ENCODE measurements at regions not wholly inside any gene's neighbourhood (a gene's known extent, or its start where the extent isn't known, plus 50 kb on each side); places are given as distances from the start of the nearest gene placed in this dataset.

DNA sequence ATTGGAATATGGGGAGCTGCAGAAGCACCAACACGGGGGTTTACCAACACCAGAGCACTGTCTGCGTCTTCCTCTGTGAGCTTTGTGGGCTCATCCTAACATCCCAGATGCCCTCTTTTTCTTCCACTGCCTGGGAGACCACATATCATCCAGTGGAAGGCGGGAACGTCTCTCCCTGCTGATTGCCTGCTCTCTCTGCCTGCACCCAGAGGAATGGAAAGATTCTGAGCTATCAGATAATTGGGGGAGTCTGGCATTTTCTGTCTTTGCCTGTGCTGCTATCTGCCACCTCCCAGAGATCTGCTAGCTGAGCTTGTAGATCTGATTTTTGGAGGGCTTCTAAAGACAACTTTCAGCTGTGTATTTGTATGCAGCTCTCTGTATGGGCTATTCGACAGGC is 166.2 kb upstream of the PLXNA2 start:
- Histone ChIP-seq H3K4me3 (ENCODE audit: low read depth in 1 of 5, low read length in 5 of 5) (no peak overlapping the region), H3K4me1 (ENCODE audit: control insufficient read depth in 5 of 5, insufficient read depth in 5 of 5, low read length in 5 of 5) (peaks cover 0 to 9% (median 0%) of the 10 kb centered on the region in 5 donors), H3K9ac (ENCODE audit: low read length in 5 of 5) (no peak overlapping the region), H3K9me3 (ENCODE audit: control insufficient read depth in 5 of 5, low read length in 5 of 5) (no peaks in the 10 kb centered on the region), H3K36me3 (ENCODE audit: control insufficient read depth in 5 of 5, insufficient read depth in 5 of 5, low read length in 5 of 5) (no peaks in the 10 kb centered on the region), H3K27ac (ENCODE audit: low read depth, low read length) (no peak overlapping the region), H3K27me3 (ENCODE audit: control insufficient read depth in 5 of 5, insufficient read depth in 4 of 5, low read length in 5 of 5) (no peaks in the 10 kb centered on the region)

DNA sequence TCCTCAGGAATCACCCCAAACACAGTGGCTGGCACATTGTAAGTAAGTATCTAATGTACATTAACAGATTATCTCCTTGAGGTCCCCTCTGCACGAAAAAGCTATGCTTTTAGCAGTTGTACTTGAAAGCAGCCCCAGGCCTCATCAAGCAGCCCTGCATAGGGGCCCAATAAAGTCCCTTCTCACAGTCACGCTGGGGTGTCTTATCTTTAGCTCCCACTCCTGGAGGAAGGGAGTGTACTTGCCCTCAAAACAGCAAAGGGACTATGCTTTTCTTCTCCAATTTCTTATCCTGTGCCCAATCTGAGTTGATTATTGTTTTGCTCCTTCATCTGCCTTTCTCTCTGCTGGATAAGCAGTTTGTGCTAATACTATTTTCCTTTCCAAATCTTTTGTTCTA is 168.8 kb upstream of the PLXNA2 start:
- no peak overlapping the region for H3K27ac ChIP-seq (ENCODE audit: low read depth, low read length)
- H3K36me3 ChIP-seq (ENCODE audit: control insufficient read depth in 5 of 5, insufficient read depth in 5 of 5, low read length in 5 of 5), result no peaks in the 10 kb centered on the region
- peaks cover 0 to 9% (median 0%) of the 10 kb centered on the region in 5 donors for H3K4me1 ChIP-seq (ENCODE audit: control insufficient read depth in 5 of 5, insufficient read depth in 5 of 5, low read length in 5 of 5)
- H3K4me3 ChIP-seq (ENCODE audit: low read depth in 1 of 5, low read length in 5 of 5), result no peak overlapping the region
- H3K9ac ChIP-seq (ENCODE audit: low read length in 5 of 5), result no peak overlapping the region
- H3K9me3 ChIP-seq (ENCODE audit: control insufficient read depth in 5 of 5, low read length in 5 of 5), result no peaks in the 10 kb centered on the region
- no peaks in the 10 kb centered on the region for H3K27me3 ChIP-seq (ENCODE audit: control insufficient read depth in 5 of 5, insufficient read depth in 4 of 5, low read length in 5 of 5)

DNA sequence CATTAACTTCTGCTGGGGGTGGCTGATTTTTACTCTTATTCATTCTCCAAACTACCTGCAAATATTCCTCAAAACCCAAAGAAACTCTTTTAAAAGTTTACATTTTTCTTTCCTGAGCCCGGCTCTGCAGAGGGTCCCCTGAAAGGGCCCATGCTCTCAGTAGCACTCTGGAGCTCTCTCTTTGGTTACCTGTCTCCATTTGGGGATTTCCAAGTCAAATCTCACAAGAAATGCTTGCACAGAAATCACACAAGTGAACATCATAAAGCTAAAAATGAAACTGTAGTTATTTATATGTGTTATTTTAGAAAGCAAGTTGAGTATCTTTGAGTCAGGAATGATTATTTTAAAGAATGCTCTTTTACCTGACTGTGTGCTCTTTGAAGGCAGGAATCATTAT is 174.5 kb upstream of the PLXNA2 start:
- Histone ChIP-seq H3K4me1 (ENCODE audit: control insufficient read depth in 5 of 5, insufficient read depth in 5 of 5, low read length in 5 of 5) (peaks cover 0 to 9% (median 0%) of the 10 kb centered on the region in 5 donors), H3K27me3 (ENCODE audit: control insufficient read depth in 5 of 5, insufficient read depth in 4 of 5, low read length in 5 of 5) (no peaks in the 10 kb centered on the region), H3K9ac (ENCODE audit: low read length in 5 of 5) (no peak overlapping the region), H3K36me3 (ENCODE audit: control insufficient read depth in 5 of 5, insufficient read depth in 5 of 5, low read length in 5 of 5) (no peaks in the 10 kb centered on the region), H3K27ac (ENCODE audit: low read depth, low read length) (no peak overlapping the region), H3K4me3 (ENCODE audit: low read depth in 1 of 5, low read length in 5 of 5) (no peak overlapping the region), H3K9me3 (ENCODE audit: control insufficient read depth in 5 of 5, low read length in 5 of 5) (no peaks in the 10 kb centered on the region)

- H3K4me1 ChIP-seq (ENCODE audit: control insufficient read depth in 5 of 5, insufficient read depth in 5 of 5, low read length in 5 of 5), result no peaks in the 10 kb centered on the region
- H3K27me3 ChIP-seq (ENCODE audit: control insufficient read depth in 5 of 5, insufficient read depth in 4 of 5, low read length in 5 of 5), result no peaks in the 10 kb centered on the region
- H3K9me3 ChIP-seq (ENCODE audit: control insufficient read depth in 5 of 5, low read length in 5 of 5), result no peaks in the 10 kb centered on the region
- no peaks in the 10 kb centered on the region for H3K36me3 ChIP-seq (ENCODE audit: control insufficient read depth in 5 of 5, insufficient read depth in 5 of 5, low read length in 5 of 5)
- no peak overlapping the region for H3K4me3 ChIP-seq (ENCODE audit: low read depth in 1 of 5, low read length in 5 of 5)
- H3K27ac ChIP-seq (ENCODE audit: low read depth, low read length), result no peak overlapping the region
- no peak overlapping the region for H3K9ac ChIP-seq (ENCODE audit: low read length in 5 of 5)
Observed at GRCh38 chr1:208419746-208420420, 175.7 kb upstream of the PLXNA2 start.

DNA sequence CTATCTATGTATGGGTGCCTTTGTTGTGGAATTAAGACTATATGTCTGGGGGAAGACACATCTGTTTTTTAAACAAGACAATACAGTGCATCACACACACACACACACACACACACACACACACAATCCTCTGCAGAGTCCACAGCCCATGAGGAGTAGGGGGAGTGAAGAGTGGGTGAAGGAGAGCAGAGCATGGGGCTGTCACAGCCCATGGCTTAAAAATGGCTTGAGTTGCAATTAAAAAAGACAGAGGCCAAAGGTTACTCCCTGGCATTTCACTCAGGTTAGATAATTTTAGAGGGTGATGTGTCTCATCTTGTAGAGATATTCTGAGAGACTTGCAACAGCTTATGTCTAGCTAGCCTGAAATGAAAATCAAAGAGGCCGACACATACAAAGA is 176.5 kb upstream of the PLXNA2 start:
- no peaks in the 10 kb centered on the region for H3K27me3 ChIP-seq (ENCODE audit: control insufficient read depth in 5 of 5, insufficient read depth in 4 of 5, low read length in 5 of 5)
- no peak overlapping the region for H3K27ac ChIP-seq (ENCODE audit: low read depth, low read length)
- no peak overlapping the region for H3K4me3 ChIP-seq (ENCODE audit: low read depth in 1 of 5, low read length in 5 of 5)

DNA sequence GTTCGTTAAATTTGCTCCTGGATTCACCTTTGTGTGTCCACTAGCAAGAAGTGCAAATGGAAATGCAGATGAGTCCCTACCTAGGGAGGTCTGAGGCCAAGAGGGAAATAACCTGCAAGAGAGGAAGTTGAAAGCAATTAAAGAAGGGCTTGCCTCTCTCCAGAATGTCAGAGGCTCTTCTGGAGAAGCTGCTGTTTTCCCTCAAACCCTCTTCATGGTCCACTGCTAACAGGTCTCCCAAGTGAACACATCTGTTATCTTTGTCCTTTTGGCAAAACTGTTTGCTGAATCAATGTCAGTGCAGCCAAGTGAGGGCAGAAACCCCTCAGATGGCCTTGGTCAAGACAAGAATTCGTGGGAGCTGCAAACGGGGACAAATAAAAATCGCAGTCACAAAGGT is 177.3 kb upstream of the PLXNA2 start:
- H3K9me3 ChIP-seq (ENCODE audit: control insufficient read depth in 5 of 5, low read length in 5 of 5), result no peaks in the 10 kb centered on the region
- no peak overlapping the region for H3K27ac ChIP-seq (ENCODE audit: low read depth, low read length)
- H3K9ac ChIP-seq (ENCODE audit: low read length in 5 of 5), result no peak overlapping the region
- H3K4me1 ChIP-seq (ENCODE audit: control insufficient read depth in 5 of 5, insufficient read depth in 5 of 5, low read length in 5 of 5), result no peaks in the 10 kb centered on the region
- H3K36me3 ChIP-seq (ENCODE audit: control insufficient read depth in 5 of 5, insufficient read depth in 5 of 5, low read length in 5 of 5), result no peaks in the 10 kb centered on the region
- no peaks in the 10 kb centered on the region for H3K27me3 ChIP-seq (ENCODE audit: control insufficient read depth in 5 of 5, insufficient read depth in 4 of 5, low read length in 5 of 5)
- H3K4me3 ChIP-seq (ENCODE audit: low read depth in 1 of 5, low read length in 5 of 5), result no peak overlapping the region

More for the DNA sequence above, 176.5 kb upstream of the PLXNA2 start:
- no peaks in the 10 kb centered on the region for H3K4me1 ChIP-seq (ENCODE audit: control insufficient read depth in 5 of 5, insufficient read depth in 5 of 5, low read length in 5 of 5)
- H3K9ac ChIP-seq (ENCODE audit: low read length in 5 of 5), result no peak overlapping the region
- no peaks in the 10 kb centered on the region for H3K36me3 ChIP-seq (ENCODE audit: control insufficient read depth in 5 of 5, insufficient read depth in 5 of 5, low read length in 5 of 5)
- H3K9me3 ChIP-seq (ENCODE audit: control insufficient read depth in 5 of 5, low read length in 5 of 5), result no peaks in the 10 kb centered on the region

DNA sequence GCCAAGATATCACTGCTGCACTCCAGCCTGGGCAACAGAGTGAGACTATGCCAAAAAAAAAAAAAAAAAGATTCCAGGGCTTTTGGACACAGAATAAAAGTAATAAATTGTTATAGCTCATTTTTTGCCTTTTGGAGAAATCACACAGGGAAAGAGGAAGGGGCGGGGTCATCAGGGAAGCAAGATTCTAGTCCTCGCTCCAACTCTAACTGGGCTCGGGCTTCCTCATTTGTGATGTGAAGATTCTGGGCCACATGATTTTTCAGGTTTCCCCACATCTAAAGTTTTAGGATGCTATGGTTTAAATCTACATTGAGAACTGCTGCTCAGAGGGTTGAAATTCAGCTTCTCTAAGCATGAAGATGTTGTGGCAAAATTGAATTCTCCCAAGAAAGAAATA is 179.3 kb upstream of the PLXNA2 start:
- H3K9ac ChIP-seq (ENCODE audit: low read length in 5 of 5), result no peak overlapping the region
- no peaks in the 10 kb centered on the region for H3K4me1 ChIP-seq (ENCODE audit: control insufficient read depth in 5 of 5, insufficient read depth in 5 of 5, low read length in 5 of 5)
- no peak overlapping the region for H3K4me3 ChIP-seq (ENCODE audit: low read depth in 1 of 5, low read length in 5 of 5)
- no peaks in the 10 kb centered on the region for H3K36me3 ChIP-seq (ENCODE audit: control insufficient read depth in 5 of 5, insufficient read depth in 5 of 5, low read length in 5 of 5)
- H3K9me3 ChIP-seq (ENCODE audit: control insufficient read depth in 5 of 5, low read length in 5 of 5), result no peaks in the 10 kb centered on the region
- no peak overlapping the region for H3K27ac ChIP-seq (ENCODE audit: low read depth, low read length)
- no peaks in the 10 kb centered on the region for H3K27me3 ChIP-seq (ENCODE audit: control insufficient read depth in 5 of 5, insufficient read depth in 4 of 5, low read length in 5 of 5)

DNA sequence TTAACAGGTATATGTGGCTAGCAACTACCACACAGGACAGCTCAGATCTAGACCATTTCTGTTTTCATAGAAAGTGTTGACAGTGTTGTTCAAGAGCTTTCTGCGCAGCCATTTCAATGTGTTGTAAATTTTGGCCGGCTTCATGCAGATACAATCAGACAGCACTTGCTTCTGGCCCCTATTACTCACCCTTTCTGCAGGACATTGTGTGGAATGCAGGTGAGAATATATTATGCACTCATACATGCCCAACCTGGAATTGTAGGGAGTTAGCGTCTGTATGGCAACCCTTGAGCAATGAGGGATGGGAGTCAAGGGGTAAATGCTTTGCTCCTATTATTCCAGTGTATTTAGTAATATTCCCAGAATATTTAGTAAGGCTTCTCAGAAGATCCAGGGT is 180.9 kb upstream of the PLXNA2 start:
- Histone ChIP-seq H3K9ac (ENCODE audit: low read length in 5 of 5) (no peak overlapping the region), H3K27ac (ENCODE audit: low read depth, low read length) (no peak overlapping the region), H3K9me3 (ENCODE audit: control insufficient read depth in 5 of 5, low read length in 5 of 5) (no peaks in the 10 kb centered on the region), H3K36me3 (ENCODE audit: control insufficient read depth in 5 of 5, insufficient read depth in 5 of 5, low read length in 5 of 5) (no peaks in the 10 kb centered on the region), H3K4me1 (ENCODE audit: control insufficient read depth in 5 of 5, insufficient read depth in 5 of 5, low read length in 5 of 5) (no peaks in the 10 kb centered on the region), H3K27me3 (ENCODE audit: control insufficient read depth in 5 of 5, insufficient read depth in 4 of 5, low read length in 5 of 5) (no peaks in the 10 kb centered on the region), H3K4me3 (ENCODE audit: low read depth in 1 of 5, low read length in 5 of 5) (no peak overlapping the region)

DNA sequence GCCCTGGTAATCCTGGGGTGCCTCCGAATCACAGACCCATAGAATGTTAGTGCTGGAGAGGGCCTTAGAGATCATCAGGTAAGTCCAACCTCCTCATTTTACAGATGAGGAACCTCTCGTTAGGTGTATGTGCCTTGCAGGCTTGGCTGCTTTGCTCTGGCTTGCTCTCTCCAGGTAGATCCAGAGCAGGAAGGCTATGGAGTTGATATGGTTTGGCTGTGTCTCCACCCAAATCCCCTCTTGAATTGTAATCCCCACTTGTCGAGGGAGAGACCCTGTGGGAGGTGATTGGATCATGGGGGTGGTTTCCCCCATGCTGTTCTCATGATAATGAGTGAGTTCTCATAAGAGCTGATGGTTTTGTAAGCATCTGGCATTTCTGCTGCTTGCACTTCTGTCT is 186.0 kb upstream of the PLXNA2 start:
- no peaks in the 10 kb centered on the region for H3K36me3 ChIP-seq (ENCODE audit: control insufficient read depth in 5 of 5, insufficient read depth in 5 of 5, low read length in 5 of 5)
- no peak overlapping the region for H3K9ac ChIP-seq (ENCODE audit: low read length in 5 of 5)
- peaks cover 0 to 6% (median 0%) of the 10 kb centered on the region in 5 donors for H3K4me1 ChIP-seq (ENCODE audit: control insufficient read depth in 5 of 5, insufficient read depth in 5 of 5, low read length in 5 of 5)
- no peaks in the 10 kb centered on the region for H3K9me3 ChIP-seq (ENCODE audit: control insufficient read depth in 5 of 5, low read length in 5 of 5)
- H3K27me3 ChIP-seq (ENCODE audit: control insufficient read depth in 5 of 5, insufficient read depth in 4 of 5, low read length in 5 of 5), result no peaks in the 10 kb centered on the region
- H3K4me3 ChIP-seq (ENCODE audit: low read depth in 1 of 5, low read length in 5 of 5), result no peak overlapping the region
- H3K27ac ChIP-seq (ENCODE audit: low read depth, low read length), result no peak overlapping the region

- Histone ChIP-seq H3K27ac (ENCODE audit: low read depth, low read length) (no peak overlapping the region), H3K27me3 (ENCODE audit: control insufficient read depth in 5 of 5, insufficient read depth in 4 of 5, low read length in 5 of 5) (peaks cover 0 to 2% (median 0%) of the 10 kb centered on the region in 5 donors), H3K36me3 (ENCODE audit: control insufficient read depth in 5 of 5, insufficient read depth in 5 of 5, low read length in 5 of 5) (no peaks in the 10 kb centered on the region), H3K4me1 (ENCODE audit: control insufficient read depth in 5 of 5, insufficient read depth in 5 of 5, low read length in 5 of 5) (peaks cover 0 to 6% (median 0%) of the 10 kb centered on the region in 5 donors), H3K4me3 (ENCODE audit: low read depth in 1 of 5, low read length in 5 of 5) (no peak overlapping the region), H3K9me3 (ENCODE audit: control insufficient read depth in 5 of 5, low read length in 5 of 5) (no peaks in the 10 kb centered on the region), H3K9ac (ENCODE audit: low read length in 5 of 5) (no peak overlapping the region)
Observed at GRCh38 chr1:208431721-208432120, 187.5 kb upstream of the PLXNA2 start.
